Kidney glomerular epithelial cell (primary cell): ENCODE measurements at regions not wholly inside any gene's neighbourhood (a gene's known extent, or its start where the extent isn't known, plus 50 kb on each side); places are given as distances from the start of the nearest gene placed in this dataset.
"Not testable (repeated sequence)": the region's sequence is repeated elsewhere in the genome, so short reads cannot be mapped to it uniquely, and the experiment has no call there.

Source experiments
- DNase-seq: peaks from one replicate; lab custom pipeline; 2025; lab: John Stamatoyannopoulos, UW

- no peak for DNase-seq
These were observed 348.3 kb downstream of the CGGBP1 start for GRCh38 chr3:87710511-87710910.

GRCh38 chr3:87710028-87710427 lies 348.8 kb downstream of the CGGBP1 start:
- DNase-seq, result no peak

DNA sequence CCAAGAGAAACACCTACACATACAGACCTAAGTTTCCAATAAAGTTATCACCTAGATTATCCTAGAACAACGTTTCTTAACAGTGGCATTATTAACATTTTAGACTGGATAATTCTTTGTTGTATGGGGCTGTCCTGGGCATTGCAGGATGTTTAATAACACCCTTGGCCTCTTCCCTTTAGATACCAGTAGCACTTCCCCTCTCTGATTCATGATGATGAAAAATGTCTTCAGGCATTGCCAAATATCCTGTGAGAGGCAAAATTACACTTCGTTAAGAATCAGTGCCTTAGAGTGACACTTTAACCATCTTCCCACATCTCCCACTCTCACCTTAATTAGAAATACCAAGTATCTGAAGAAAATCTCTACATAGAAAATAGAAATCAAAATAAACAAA lies 352.6 kb downstream of the CGGBP1 start:
- DNase-seq, result no peak

GRCh38 chr3:87702600-87702999 lies 356.2 kb downstream of the CGGBP1 start:
- no peak for DNase-seq

DNA sequence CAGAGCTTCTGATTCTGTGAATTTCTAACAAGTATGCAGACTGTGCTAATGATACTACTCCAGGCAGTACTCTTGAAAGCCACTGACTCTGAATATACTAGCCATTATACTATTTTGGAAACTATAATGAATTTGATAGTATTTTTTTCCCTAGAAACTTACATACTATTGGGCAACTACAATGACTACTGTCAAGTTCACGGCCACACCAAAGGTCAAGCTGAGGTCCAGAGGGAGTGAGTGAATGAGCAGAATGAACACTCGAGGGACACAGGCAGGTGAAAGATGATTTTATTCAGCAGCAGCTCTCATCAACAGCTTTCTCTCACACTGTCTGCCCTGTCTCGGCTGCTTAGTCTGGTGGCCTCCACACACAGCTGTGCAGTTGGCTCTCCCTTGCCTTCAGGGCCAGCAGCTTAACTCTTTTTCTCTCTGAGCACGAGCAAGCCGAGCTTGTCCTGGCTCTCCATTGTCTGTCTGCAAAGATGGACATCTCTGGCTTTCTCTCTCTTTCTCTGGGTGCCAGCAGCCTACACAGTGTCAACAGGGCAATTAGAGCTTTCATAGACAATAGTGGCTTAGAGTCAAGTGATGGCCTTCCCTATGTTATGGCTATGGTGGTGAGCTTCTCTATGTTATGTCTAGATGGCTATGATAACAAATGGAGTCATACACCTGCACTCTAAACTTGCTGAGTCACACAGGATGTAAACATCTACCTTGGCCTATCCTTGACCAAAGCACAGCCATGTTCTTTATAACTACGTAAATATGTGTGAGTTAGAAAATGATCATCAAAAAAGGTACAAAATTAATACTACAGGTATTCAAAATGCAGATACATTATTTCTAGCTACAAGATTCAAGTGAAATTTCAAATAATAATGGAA lies 362.4 kb downstream of the CGGBP1 start:
- no peak for DNase-seq

- DNase-seq, result no peak
These were observed 364.1 kb downstream of the CGGBP1 start for GRCh38 chr3:87694678-87695077.

DNA sequence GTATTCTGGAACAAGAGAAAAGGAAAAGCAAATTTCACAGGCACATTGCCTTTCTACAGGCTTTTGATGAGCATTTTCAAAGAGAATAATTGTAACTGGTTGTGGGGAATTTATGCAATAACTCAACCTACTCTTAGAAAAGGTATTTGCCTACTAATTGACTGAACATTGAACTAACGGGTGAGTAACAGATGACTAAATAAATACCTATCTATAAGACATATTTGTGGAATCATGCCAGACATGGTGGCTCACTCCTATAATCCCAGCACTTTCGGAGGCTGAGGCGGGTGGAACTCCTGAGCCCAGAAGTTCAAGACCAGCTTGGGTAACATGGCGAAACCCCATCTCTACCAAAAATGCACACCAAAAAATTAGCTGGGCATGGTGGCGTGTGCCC lies 367.7 kb downstream of the CGGBP1 start:
- DNase-seq, result no peak

DNA sequence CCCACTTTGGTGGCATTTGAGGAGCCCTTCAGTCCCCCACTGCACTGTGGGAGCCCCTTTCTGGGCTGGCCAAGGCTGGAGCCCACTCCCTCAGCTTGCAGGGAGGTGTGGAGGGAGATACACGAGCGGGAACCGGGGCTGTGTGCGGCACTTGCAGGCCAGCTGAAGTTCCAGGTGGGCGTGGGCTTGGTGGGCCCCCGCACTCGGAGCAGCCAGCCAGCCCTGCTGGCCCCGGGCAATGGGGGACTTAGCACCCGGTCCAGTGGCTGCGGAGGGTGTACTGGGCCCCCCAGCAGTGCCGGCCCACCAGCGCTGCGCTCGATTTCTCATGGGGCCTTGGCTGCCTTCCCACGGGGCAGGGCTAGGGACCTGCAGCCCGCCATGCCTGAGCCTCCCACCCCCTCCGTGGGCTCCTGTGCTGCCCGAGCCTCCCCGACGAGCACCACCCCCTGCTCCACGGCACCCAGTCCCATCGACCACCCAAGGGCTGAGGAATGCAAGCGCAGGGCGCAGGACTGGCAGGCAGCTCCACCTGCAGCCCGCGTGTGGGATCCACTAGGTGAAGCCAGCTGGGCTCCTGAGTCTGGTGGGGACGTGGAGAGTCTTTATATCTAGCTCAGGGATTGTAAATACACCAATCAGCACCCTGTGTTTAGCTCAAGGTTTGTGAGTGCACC lies 379.7 kb downstream of the CGGBP1 start:
- not testable (repeated sequence) for DNase-seq

DNA sequence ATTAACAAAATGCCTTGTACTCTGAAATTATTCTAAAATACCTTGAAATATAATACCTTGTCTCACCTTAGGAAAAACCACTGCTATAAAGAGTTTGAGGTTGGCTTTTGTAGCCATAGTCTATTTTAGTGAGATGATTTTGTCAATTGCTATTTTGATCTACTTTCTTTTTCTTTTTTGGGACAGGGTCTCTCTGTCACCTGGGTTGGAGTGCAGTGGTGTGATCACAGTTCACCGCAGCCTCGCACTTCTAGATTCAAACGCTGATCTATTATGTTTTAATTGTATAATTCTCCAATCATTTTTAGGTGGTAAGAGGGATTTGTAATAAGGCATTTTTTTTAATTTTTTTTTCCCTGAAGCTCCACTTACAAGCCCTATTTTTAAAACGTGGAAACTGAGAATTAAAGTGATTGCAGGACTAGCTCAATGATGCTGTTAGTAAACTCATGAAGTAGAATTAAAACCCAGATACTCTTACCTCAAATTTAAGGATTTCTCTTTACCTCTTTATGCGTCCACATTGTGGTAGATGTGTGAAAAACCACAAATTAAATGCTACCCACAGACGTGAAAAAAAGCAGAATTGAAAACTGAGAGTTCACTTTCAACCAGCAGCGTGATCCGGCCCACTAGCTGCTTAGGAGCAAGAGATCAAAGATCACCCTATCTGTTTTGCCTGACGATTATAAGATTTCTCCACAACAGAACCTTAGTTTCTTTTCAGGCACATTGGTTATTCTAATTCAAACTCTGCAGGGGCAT lies 384.2 kb downstream of the CGGBP1 start:
- no peak for DNase-seq

DNA sequence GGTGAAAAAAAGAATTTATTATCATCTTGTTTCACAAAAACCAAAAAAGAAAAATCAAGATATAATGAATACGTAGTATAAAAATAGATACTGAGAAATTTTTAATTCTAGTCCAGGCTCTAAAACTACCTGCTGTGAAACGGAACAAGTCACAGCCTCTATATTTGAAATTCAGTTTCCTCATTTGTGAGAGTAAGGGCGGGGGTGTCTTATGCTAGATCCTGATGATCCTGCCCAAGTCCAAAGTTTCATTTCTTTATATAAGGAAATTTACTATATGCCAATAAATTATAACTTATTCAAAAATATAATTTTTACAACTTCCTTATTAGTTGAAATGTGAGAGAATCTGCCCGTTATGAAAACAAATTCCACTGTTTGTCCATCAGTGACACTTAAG lies 385.7 kb downstream of the CGGBP1 start:
- no peak for DNase-seq

DNA sequence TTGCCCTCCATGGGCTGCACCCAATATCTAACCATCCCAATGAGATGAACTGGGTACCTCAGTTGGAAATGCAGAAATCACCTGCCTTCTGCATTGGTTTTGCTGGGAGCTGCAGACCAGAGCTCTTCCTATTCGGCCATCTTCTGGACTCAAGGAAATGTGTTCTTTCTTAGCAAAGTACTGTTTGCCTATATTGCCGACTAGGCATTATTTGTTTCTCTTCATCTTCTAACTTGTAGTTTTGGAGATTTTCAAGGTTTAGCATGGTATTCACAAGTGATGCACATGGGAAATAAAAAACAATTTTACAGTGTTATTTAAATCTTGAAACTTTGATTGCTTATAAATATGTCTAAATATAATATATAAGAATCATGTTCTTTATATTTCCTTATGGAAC lies 377.8 kb upstream of the POU1F1 start:
- no peak for DNase-seq

- DNase-seq, result not testable (repeated sequence)
These were observed 376.8 kb upstream of the POU1F1 start for GRCh38 chr3:87653138-87653537.

GRCh38 chr3:87634426-87634825 lies 358.0 kb upstream of the POU1F1 start:
- DNase-seq, result no peak

DNA sequence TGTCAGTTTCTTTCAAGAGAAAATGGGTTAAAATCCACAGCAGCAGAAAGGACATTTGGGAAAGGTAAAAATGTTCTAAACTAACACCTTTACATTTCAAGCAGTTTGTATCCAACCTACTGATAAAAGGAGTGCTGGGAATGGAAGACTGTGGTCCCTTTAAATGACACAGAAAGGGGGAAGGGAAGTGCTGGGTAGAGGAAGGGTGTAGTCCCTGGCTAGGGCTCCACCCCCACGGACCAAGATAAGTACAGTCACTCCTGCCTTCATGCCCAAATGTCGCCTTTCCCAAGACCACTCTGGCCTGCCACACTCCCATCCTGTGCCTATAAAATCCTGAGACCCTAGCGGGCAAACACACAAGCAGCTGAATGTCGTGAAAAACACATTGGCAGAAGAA lies 350.9 kb upstream of the POU1F1 start:
- DNase-seq, result no peak

GRCh38 chr3:87626546-87626945 lies 350.2 kb upstream of the POU1F1 start:
- no peak for DNase-seq

DNA sequence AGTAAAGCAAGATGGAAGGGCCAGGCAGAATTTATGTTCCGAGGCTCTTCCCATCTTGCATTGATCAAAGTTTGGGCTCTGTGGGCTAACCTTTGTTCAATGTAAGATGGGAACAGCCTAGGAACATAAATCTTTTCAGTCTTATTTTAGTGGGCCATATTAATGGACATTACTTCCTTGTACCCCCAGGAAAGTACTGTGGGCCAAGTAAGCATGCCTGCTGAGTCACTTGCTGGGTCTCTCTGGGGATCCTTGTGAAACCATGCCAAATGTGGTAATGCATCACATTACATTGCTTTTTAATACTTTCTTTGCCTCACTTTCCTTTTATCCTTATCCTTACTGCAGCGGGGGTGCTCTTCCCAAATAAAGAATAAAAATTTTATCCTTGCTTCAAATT lies 349.5 kb upstream of the POU1F1 start:
- no peak for DNase-seq

- no peak for DNase-seq
These were observed 348.5 kb upstream of the POU1F1 start for GRCh38 chr3:87624860-87625259.

- DNase-seq, result no peak
These were observed 345.3 kb upstream of the POU1F1 start for GRCh38 chr3:87621667-87622066.

GRCh38 chr3:87615506-87615905 lies 339.1 kb upstream of the POU1F1 start:
- DNase-seq, result no peak

GRCh38 chr3:87614998-87615397 lies 338.6 kb upstream of the POU1F1 start:
- DNase-seq, result no peak

DNA sequence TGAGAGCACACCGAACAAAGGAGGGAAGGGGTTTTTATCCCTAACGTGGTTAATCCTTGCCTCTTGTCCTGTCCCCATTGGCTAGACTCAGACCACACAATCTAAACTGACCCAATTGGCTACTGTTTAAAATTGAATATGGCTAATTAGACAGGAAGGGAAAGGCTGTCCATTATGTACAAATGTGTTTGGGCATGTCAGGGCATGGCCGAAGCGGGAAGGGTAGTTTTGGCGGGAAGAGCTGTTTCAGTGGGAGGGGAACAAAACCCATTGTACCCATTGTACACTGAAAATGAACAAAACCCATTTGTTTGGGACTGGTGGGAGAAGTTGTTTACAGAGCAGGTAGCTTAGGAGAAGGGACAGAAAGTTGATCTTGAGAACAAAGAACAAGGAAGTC lies 330.9 kb upstream of the POU1F1 start:
- DNase-seq, result no peak

DNA sequence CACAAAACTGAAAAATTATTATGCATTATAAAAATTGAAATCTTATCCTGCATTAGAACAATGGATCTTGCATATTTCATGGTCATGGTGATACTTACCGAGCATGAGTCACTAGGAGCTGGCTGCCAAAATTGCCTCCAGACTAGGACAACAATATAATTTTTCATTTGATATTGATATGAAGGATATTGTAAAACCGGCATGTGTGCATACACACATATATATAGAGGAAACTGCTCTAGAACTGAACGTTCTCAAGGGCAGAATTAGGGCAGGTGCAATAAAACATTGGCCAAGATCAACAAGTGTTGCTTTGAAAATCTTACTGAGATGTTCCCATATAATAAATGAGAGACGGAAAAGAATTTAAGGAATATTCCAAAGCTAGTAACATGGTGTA lies 319.4 kb upstream of the POU1F1 start:
- DNase-seq, result no peak

DNA sequence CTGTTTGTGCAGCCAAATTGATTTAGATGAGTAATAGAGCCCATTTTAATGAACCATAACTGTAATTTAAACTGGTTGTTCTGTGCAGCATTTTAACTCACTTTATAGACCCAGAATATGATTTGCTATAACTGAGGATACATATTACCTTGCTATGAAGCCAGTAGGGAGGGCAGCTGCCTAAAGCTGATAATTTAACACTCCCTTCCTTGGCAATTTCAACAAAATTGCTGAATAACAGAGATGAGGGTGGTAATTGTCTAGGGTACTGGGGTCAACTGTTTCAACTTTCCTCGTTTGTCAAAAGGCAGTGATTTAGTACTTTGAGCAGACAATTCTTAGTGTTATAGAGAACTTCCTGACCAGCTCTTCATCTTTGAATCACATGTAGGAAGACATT lies 304.9 kb upstream of the POU1F1 start:
- no peak for DNase-seq
